Fibroblast of skin of right quadriceps (primary cell): ENCODE measurements at regions not wholly inside any gene's neighbourhood (a gene's known extent, or its start where the extent isn't known, plus 50 kb on each side); places are given as distances from the start of the nearest gene placed in this dataset.

Experiments
- DNase-seq: peaks from one replicate; pipeline ENCODE4 v3.0.0-alpha.2; 2013

DNA sequence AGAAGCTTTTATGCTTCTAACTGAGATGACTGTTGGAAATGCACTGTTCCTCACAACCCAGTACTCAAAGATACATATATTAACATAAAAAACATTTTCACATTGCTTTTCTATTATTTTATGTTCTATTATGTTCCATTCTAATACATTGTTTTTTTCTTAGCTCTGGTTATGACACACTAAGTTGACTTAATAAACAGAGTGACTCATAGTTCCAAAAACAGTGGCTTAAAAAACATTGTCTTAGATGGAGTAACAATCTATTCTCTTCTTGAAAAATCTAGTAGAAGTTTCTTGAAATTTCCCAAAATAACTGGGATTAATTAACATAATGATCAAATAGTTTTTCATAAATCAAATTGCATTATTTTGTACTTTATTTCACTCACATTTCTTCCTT is 328.2 kb upstream of the LRATD1 start:
- no peak for DNase-seq

DNA sequence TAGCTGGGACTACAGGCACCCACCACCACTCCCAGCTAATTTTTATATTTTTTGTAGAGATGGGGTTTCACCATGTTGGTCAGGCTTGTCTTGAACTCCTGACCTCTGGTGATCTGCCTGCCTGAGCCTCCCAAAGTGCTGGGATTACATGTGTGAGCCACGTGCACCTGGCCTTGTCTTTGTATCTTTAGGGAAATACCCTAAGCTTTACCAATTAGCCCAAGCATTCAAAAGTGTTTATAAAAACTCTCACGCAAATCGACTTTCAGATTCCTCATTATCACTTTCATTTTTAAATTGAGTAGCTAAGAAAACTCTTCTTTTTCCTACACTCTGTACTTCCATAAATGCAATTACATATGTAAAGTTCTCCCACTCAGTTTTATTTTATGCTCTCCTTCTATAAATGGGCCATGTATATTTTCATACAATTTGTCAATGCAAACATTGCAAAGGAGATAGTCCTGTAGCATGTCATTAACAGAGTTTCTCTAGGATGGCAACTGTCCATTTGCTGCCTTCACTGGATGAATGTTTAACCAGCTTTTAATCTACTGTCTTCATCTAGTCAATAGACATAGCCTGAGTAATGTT is 326.2 kb upstream of the LRATD1 start:
- no peak for DNase-seq

DNA sequence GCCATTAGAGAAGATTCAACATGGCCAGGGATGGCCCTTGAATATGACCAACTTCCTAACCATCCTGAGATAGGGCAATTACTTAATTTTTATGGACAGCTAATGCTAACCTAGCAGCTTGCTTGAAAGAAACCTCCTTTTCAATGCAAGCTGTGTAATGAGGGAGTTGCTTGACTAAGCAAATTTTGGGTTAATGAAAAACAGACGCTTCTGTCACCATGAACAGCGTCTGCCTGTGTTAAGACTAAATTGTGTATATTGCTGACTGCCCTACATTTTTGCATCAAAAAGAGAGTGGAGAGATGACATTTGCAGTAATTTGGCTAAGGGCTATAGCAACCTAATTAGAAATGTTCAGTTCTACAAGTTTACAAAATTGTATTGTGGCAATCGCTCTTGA is 319.2 kb upstream of the LRATD1 start:
- peak; percentile 4 for DNase-seq

GRCh38 chr2:14316594-14316993 is 315.9 kb upstream of the LRATD1 start:
- DNase-seq = no peak

- no peak for DNase-seq
Measured at GRCh38 chr2:14321357-14321756, 311.2 kb upstream of the LRATD1 start.

DNA sequence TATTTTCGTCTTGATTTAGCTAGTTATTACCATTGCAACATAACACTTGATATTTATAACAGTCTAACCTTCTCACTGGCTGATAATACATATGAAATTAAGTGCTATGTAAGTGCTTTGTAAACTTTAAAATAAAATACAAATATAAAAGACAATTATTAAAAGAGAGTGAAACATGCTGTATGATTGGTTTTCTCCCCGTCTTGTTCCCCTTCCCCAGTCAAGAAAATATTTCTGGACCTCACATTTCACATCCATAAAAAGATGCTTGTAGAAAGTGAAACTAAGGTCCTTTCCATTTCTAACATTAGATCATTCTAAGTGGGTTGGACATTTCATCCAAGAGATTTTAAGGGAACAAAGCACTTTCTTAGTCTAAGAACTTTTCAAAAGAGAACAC is 310.2 kb upstream of the LRATD1 start:
- DNase-seq = no peak

DNA sequence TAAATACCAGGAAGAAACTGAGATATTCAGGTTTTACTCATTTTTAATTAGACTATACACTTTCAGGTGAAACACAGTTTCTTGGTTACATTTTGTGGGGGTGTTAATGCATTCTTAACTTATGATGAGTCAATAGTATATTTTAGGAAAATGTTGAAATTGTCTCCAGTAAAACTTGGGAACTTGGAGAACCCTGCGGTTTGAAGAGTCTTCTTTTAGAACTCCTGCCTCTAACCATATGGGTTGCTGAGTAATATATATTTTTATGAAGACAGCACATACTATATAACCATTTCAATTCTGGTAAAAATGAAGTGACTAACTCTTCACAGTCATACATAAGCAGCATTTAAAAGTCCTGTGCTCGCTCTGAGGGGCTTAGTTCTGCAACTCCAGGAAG is 308.2 kb upstream of the LRATD1 start:
- peak; percentile 44 for DNase-seq

- no peak for DNase-seq
Measured at GRCh38 chr2:14330884-14331283, 301.6 kb upstream of the LRATD1 start.

DNA sequence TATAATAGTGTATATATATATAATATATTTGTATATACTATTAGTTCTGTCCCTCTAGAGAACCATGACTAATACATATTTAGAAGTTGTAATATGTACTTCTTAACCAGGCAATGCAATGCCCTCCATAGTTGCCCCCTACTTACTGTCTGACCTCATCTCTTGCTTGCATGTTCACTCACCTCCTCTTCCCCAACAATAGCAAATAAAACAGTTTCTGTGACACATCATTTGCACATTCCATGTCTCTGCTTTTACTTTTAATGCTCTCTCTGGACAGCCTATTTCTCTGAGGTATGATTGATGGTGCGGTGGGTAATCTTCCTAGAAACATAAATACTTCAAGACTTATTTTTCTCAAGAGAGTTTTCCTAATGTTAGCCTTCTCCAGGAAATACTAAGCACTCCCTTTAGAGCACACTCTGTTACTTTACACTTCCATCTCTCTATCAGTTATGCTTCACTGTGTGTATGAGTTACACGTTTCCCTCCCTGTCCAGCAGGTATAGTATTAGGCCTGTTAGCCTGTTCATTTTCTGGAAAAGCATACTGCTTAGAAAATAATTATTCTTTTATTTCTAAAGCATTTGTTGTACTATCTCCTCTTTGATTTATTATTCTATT is 295.6 kb upstream of the LRATD1 start:
- DNase-seq = no peak

GRCh38 chr2:14340703-14341102 is 291.8 kb upstream of the LRATD1 start:
- DNase-seq = no peak

DNA sequence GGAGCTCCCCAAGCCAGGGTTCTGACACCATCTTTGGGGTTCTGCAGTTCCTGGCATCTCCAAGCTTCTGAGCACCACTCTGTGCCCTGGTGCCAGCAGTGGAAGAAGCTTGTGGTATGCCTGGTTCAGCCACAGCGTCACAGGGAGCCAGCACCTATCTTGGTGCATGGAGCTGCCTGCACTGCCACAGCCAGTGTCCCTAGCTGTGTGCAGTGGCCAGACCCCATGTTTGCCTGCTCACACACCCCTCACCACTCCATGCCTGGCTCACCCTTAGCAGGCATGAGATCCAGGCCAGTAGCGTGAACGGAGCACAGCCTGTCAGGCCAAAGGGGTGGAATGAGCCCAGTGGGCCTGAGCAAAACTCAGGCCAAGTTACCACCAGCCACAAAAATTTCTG is 290.2 kb upstream of the LRATD1 start:
- no peak for DNase-seq

DNA sequence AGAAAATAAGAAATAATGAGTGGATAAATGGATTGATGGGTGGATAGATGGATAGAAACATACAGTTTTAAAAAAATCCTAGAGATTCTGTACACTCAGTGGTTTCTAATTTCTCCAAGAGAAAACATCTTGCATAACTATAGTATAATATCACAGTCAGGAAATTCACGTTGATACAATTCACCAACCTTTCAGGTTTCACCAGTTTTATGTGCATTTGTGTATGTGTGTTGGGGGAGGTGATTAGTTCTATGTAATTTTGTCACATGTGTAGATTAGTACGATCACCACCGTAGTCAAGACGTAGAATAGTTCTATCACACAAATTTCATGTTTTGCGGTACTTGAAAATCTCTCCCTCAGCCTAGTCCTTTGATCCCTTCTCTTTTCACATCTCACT is 288.2 kb upstream of the LRATD1 start:
- no peak for DNase-seq

DNA sequence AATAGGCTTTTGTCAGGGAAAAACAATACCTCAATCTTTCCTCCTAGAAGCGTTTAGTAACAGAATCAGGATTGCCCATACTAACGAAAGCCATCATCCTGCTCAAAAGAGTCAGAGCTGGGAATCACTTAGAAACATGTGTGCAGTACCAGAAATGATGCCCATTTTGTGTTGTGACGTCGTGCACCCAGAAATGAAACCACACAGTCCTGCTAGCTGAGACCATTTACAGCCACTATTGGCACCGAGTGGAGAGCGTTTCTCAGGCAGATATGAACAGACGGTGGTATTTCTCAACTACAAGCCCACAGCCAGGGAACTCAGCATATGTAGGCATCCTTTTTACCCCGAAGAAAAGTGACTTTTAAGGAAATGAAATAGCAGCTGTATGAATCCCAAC is 284.3 kb upstream of the LRATD1 start:
- no peak for DNase-seq

DNA sequence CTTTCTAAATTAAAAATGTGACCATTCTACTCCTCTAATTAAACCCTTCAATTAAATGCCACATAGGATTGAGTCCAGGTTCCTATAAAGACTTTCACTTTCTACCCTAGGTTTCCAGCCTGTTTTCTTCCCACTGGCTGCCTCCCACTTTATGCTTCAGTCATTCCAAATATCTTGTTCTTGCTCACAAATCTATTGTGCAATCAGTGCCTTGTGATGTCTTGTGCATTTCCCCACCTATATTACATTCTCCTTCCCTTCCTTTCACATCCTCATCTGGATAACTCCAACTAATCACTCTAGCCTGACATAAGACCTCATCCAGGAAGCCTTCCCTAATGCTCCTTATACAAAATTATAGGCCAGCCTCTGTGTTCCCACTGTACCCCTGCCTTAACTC is 281.7 kb upstream of the LRATD1 start:
- no peak for DNase-seq

DNA sequence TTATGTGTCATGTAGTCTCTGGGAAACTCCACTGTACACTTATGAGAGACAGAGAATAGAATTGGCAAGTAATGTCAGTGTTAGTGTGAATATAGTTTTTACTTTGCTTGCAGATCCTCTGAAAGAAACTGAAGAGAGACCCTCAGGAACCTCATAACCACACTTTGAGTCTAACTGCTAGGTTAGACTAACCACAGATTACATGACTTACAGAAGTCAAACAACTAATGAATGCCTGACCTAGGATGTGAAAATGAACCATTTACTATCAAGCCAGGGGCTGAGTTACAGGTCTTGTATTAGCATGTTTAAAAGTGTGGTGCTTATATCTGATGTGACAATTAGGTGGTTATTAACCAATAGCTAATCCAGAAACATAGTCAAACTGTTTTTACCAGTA is 280.4 kb upstream of the LRATD1 start:
- no peak for DNase-seq

GRCh38 chr2:14354231-14354630 is 278.3 kb upstream of the LRATD1 start:
- no peak for DNase-seq

DNA sequence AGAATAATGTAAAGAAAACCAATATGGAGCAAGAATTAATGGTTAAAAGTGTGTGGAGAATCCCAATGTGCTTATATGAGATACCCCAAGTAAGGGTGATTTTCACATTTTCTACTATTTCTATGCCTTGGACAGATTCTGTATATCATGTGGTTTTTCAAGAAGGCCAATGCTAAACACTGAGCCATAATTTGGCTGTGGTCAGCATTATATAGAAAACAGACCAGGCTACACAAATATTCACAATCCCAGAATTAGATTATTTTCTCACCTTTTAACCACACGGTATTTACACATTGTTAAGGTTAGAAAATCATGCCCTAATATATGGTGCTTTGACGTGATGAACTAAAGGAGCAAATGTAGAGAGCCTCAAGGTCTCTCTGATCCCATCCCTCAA is 277.4 kb upstream of the LRATD1 start:
- DNase-seq = no peak

- DNase-seq = no peak
Measured at GRCh38 chr2:14358339-14358738, 274.2 kb upstream of the LRATD1 start.

DNA sequence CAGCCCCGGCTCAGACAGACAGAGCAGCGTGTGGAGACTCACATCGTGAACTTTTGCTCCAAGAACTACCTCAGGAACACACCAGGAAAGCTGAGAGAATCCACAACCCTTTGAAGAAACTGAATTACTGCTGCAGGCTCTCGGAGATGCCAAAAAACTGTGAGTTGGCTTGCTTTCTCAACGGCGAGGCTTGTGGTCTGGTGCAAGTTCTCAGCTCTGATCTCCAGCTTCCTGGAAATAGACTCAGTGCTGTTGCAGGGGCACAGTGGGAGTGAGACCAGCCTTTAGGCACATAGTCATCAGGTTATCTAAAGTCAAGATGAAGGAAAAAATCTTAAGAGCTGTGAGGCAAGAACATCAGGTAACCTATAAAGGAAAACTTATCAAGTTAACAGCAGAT is 273.7 kb upstream of the LRATD1 start:
- DNase-seq = no peak

- no peak for DNase-seq
Measured at GRCh38 chr2:14363137-14363536, 269.4 kb upstream of the LRATD1 start.

- DNase-seq = no peak
Measured at GRCh38 chr2:14363976-14364375, 268.5 kb upstream of the LRATD1 start.

- DNase-seq = no peak
Measured at GRCh38 chr2:14364471-14364870, 268.0 kb upstream of the LRATD1 start.

- DNase-seq = peak; percentile 45
Measured at GRCh38 chr2:14385043-14385442, 247.5 kb upstream of the LRATD1 start.

DNA sequence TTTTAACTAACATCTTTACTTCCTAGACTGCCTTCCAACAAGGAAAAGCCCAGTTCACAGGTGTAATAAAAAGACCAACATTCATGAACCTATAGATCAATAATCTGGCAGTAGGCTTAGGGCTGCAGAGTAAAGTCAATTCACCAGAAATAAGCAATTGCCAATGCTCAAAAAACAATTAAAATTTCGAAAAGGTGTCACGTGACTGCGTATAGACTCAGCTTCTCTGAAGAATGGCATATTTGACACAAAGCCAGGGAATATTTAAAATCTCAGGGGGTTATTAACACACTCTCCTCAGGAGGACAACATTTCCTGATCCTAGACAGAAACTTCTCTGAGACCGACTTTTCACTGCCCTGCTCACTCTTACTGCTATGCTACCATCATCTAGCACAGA is 245.2 kb upstream of the LRATD1 start:
- DNase-seq = no peak

DNA sequence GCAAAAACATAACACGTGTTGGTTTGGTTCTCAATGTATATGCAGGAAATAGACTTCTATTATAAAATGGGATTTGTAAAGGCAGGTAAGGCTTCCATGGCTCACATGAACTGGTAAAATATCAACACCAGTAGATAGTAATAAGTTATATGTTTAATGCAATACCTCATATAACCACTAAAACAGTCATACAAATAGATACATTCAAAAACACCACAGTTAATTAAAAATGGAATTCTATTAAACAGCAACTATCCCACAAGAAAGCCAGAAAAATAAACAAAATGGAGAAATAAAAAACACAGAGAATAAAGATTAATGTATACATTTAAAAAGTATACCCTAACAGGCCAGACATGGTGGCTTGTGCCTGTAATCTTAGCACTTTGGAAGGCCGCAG is 243.8 kb upstream of the LRATD1 start:
- no peak for DNase-seq
